Keratinocyte (primary cell): ENCODE measurements at regions not wholly inside any gene's neighbourhood (a gene's known extent, or its start where the extent isn't known, plus 50 kb on each side); places are given as distances from the start of the nearest gene placed in this dataset.

Experiments
- DNase-seq: peaks from one replicate; pipeline ENCODE4 v3.0.0-alpha.2; 2011; ENCODE audit warnings: low read depth, missing footprints, low spot score
- FAIRE-seq: peaks from 2 replicates; lab custom pipeline; 2011; peaks lifted over from hg19 to GRCh38; lab: Jason Lieb, UNC
- H2AFZ ChIP-seq: 2 replicates; pipeline ENCODE4 v1.6.0; 2012; ENCODE audit warnings: low read length, control low read depth, inconsistent platforms; ENCODE audit not compliant: control insufficient read depth
- H3K27ac ChIP-seq: 2 replicates; pipeline ENCODE4 v1.5.1; 2011; ENCODE audit warnings: low read length; ENCODE audit not compliant: control insufficient read depth, insufficient read depth
- H3K27me3 ChIP-seq: 3 replicates; pipeline ENCODE4 v1.6.0; 2011; ENCODE audit warnings: low read length; ENCODE audit not compliant: control insufficient read depth, insufficient read depth; ENCODE audit errors: extremely low read depth
- H3K36me3 ChIP-seq, 2 experiments: 2 replicates in 1 of 2; 3 replicates in 1 of 2; pipeline ENCODE4 v1.5.1; 2011; ENCODE audit warnings: low read length in 2 of 2, mild to moderate bottlenecking in 1 of 2; ENCODE audit not compliant: control insufficient read depth in 2 of 2, insufficient read depth in 2 of 2; ENCODE audit errors: extremely low read depth in 1 of 2
- H3K4me1 ChIP-seq: 3 replicates; pipeline ENCODE4 v1.5.1; 2011; ENCODE audit warnings: low read length; ENCODE audit not compliant: control insufficient read depth, insufficient read depth; ENCODE audit errors: extremely low read depth
- H3K4me2 ChIP-seq: 3 replicates; pipeline ENCODE4 v1.6.0; 2011; ENCODE audit warnings: low read depth, low read length; ENCODE audit not compliant: control insufficient read depth, insufficient read depth; ENCODE audit errors: extremely low read depth
- H3K4me3 ChIP-seq, 3 experiments: fragments of 200-600 bp in 1 of 3; sonication (generic) in 1 of 3; 2 replicates in 2 of 3; 3 replicates in 1 of 3; pipeline ENCODE4 v1.5.1; 2011 to 2016; ENCODE audit warnings: low read length in 3 of 3, mild to moderate bottlenecking in 3 of 3, control low read depth in 2 of 3, inconsistent platforms in 1 of 3, low read depth in 1 of 3, mixed read lengths in 1 of 3, mixed run types in 1 of 3, moderate library complexity in 1 of 3; ENCODE audit not compliant: control insufficient read depth in 2 of 3, insufficient read depth in 2 of 3; ENCODE audit errors: extremely low read depth in 1 of 3
- H3K79me2 ChIP-seq: 2 replicates; pipeline ENCODE4 v1.6.0; 2012; ENCODE audit warnings: low read length; ENCODE audit not compliant: control insufficient read depth, insufficient read depth
- H3K9ac ChIP-seq: 3 replicates; pipeline ENCODE4 v1.6.0; 2011; ENCODE audit warnings: low read length; ENCODE audit not compliant: control insufficient read depth, insufficient read depth; ENCODE audit errors: extremely low read depth
- H3K9me1 ChIP-seq: 3 replicates; pipeline ENCODE4 v1.6.0; 2011; ENCODE audit warnings: low read length; ENCODE audit not compliant: control insufficient read depth, insufficient read depth; ENCODE audit errors: extremely low read depth
- H3K9me3 ChIP-seq: 2 replicates; pipeline ENCODE4 v1.5.1; 2012; ENCODE audit warnings: low read depth, low read length; ENCODE audit not compliant: control insufficient read depth
- H4K20me1 ChIP-seq: 3 replicates; pipeline ENCODE4 v1.6.0; 2011; ENCODE audit warnings: low read length; ENCODE audit not compliant: control insufficient read depth, insufficient read depth; ENCODE audit errors: extremely low read depth
- CTCF ChIP-seq, 3 experiments: IDR thresholded peaks in 1 of 3; conservative IDR thresholded peaks in 1 of 3; optimal IDR thresholded peaks in 1 of 3; 2 replicates in 2 of 3; 3 replicates in 1 of 3; pipeline versions ENCODE3 to v1.5.1; 2011; ENCODE audit warnings: low read length in 3 of 3, mild to moderate bottlenecking in 3 of 3, moderate library complexity in 2 of 3, control low read depth in 1 of 3, inconsistent platforms in 1 of 3; ENCODE audit not compliant: insufficient read depth in 2 of 3; ENCODE audit errors: extremely low read depth in 1 of 3
- EZH2 ChIP-seq: IDR thresholded peaks from one replicate; pipeline ENCODE4 v1.6.1; 2012; ENCODE audit warnings: inconsistent platforms, mild to moderate bottlenecking, low read length, moderate library complexity
- dilution Hi-C: fragments of 300-500 bp; cut with MboI; formaldehyde crosslinking; loops from one replicate; pipeline ENCODE4 v1.7.0; 2020; ENCODE audit warnings: low sequenced_read_pairs; ENCODE audit not compliant: extremely low pct_ligation_motif_present

- Histone ChIP-seq H3K27me3 (no peaks in the 10 kb centered on the region), H3K9me3 (no peaks in the 10 kb centered on the region), H4K20me1 (no peaks in the 10 kb centered on the region), H2AFZ (no peak overlapping the region), H3K36me3 (no peaks in the 10 kb centered on the region), H3K4me3 (no peak overlapping the region), H3K79me2 (no peaks in the 10 kb centered on the region), H3K4me1 (no peaks in the 10 kb centered on the region), H3K9me1 (no peaks in the 10 kb centered on the region), H3K27ac (no peak overlapping the region), H3K9ac (no peak overlapping the region), H3K4me2 (no peak overlapping the region)
- FAIRE-seq (no peak), DNase-seq (no peak)
- no peak for TF ChIP-seq CTCF (optimal IDR thresholded peaks at IDR 0.05 in 1 of 3, IDR thresholded peaks at IDR 0.05 in 1 of 3, conservative IDR thresholded peaks at IDR 0.05 in 1 of 3; ENCODE audit: extremely low read depth in 1 of 3, insufficient read depth in 2 of 3, low read length in 3 of 3)
- TF ChIP-seq EZH2 = no peak
- dilution Hi-C loops = no loop called here
Measured at GRCh38 chr5:155936520-155937406, 390.2 kb upstream of the SGCD start.

GRCh38 chr5:155938051-155938450 is 388.9 kb upstream of the SGCD start:
- Histone ChIP-seq H4K20me1 (no peaks in the 10 kb centered on the region), H3K79me2 (no peaks in the 10 kb centered on the region), H3K27ac (no peak overlapping the region), H3K4me3 (no peak overlapping the region), H3K9me1 (no peaks in the 10 kb centered on the region), H3K9ac (no peak overlapping the region), H3K4me1 (no peaks in the 10 kb centered on the region), H3K36me3 (no peaks in the 10 kb centered on the region), H2AFZ (no peak overlapping the region), H3K9me3 (no peaks in the 10 kb centered on the region), H3K4me2 (no peak overlapping the region), H3K27me3 (no peaks in the 10 kb centered on the region)
- no peak for DNase-seq
- FAIRE-seq = no peak
- dilution Hi-C loops = no loop called here
- TF ChIP-seq CTCF (optimal IDR thresholded peaks at IDR 0.05 in 1 of 3, IDR thresholded peaks at IDR 0.05 in 1 of 3, conservative IDR thresholded peaks at IDR 0.05 in 1 of 3; ENCODE audit: extremely low read depth in 1 of 3, insufficient read depth in 2 of 3, low read length in 3 of 3) (no peak), EZH2 (no peak)
